GM19395 (cell line): ENCODE measurements at regions not wholly inside any gene's neighbourhood (a gene's known extent, or its start where the extent isn't known, plus 50 kb on each side); places are given as distances from the start of the nearest gene placed in this dataset.

ENCODE experiments used
- ATAC-seq: cut with Tn5 transposase; IDR thresholded peaks from one replicate; pipeline ENCODE4 v1.9.1; 2021; ENCODE audit warnings: mild to moderate bottlenecking, moderate library complexity; ENCODE audit not compliant: unreplicated experiment

GRCh38 chr2:19300961-19301360 lies 57.5 kb downstream of the OSR1 start:
- ATAC-seq: no peak

- no peak for ATAC-seq
These were observed 58.9 kb downstream of the OSR1 start for GRCh38 chr2:19299522-19299921.

GRCh38 chr2:19299032-19299431 lies 59.4 kb downstream of the OSR1 start:
- ATAC-seq: no peak

- ATAC-seq: no peak
These were observed 60.7 kb downstream of the OSR1 start for GRCh38 chr2:19297716-19298115.

GRCh38 chr2:19295998-19296502 lies 62.4 kb downstream of the OSR1 start:
- no peak for ATAC-seq

- no peak for ATAC-seq
These were observed 66.4 kb downstream of the OSR1 start for GRCh38 chr2:19292007-19292406.

GRCh38 chr2:19288291-19288690 lies 70.1 kb downstream of the OSR1 start:
- ATAC-seq: no peak

GRCh38 chr2:19287324-19287723 lies 71.1 kb downstream of the OSR1 start:
- ATAC-seq: no peak

GRCh38 chr2:19282305-19282704 lies 76.1 kb downstream of the OSR1 start:
- ATAC-seq: no peak

GRCh38 chr2:19274439-19274838 lies 84.0 kb downstream of the OSR1 start:
- ATAC-seq: no peak

GRCh38 chr2:19272941-19273470 lies 85.4 kb downstream of the OSR1 start:
- no peak for ATAC-seq

GRCh38 chr2:19272039-19272438 lies 86.4 kb downstream of the OSR1 start:
- ATAC-seq: no peak

GRCh38 chr2:19264852-19265251 lies 93.6 kb downstream of the OSR1 start:
- no peak for ATAC-seq

GRCh38 chr2:19262150-19262549 lies 96.3 kb downstream of the OSR1 start:
- ATAC-seq: no peak

- ATAC-seq: no peak
These were observed 97.4 kb downstream of the OSR1 start for GRCh38 chr2:19261061-19261460.

GRCh38 chr2:19256121-19256601 lies 102.3 kb downstream of the OSR1 start:
- no peak for ATAC-seq

GRCh38 chr2:19255481-19255880 lies 102.9 kb downstream of the OSR1 start:
- ATAC-seq: no peak

GRCh38 chr2:19251554-19251953 lies 106.9 kb downstream of the OSR1 start:
- no peak for ATAC-seq

- ATAC-seq: no peak
These were observed 107.5 kb downstream of the OSR1 start for GRCh38 chr2:19250906-19251305.

- ATAC-seq: no peak
These were observed 111.2 kb downstream of the OSR1 start for GRCh38 chr2:19247186-19247585.

- no peak for ATAC-seq
These were observed 111.9 kb downstream of the OSR1 start for GRCh38 chr2:19246496-19246895.

- no peak for ATAC-seq
These were observed 113.7 kb downstream of the OSR1 start for GRCh38 chr2:19244460-19245363.
